Right lobe of liver (tissue), 4 donors: ENCODE measurements at regions not wholly inside any gene's neighbourhood (a gene's known extent, or its start where the extent isn't known, plus 50 kb on each side); places are given as distances from the start of the nearest gene placed in this dataset.

ENCODE experiments used
- POLR2A ChIP-seq: fragments of 450-650 bp; IDR thresholded peaks from one replicate; pipeline ENCODE4 v1.6.1; 2017; ENCODE audit warnings: antibody characterized with exemption, mild to moderate bottlenecking
- TF ChIP-seq, protein P1 (sequence below), 4 donors: fragments of 200-600 bp in 3 of 4; fragments of 450-650 bp in 1 of 4; IDR thresholded peaks; one replicate each; pipeline versions ENCODE4 v1.5.1 to v1.8.0; 2016 to 2022; ENCODE audit warnings: antibody characterized with exemption in 4 of 4, mild to moderate bottlenecking in 2 of 4
- donor health status: DM: no; HTN: no; CAD: no.
- donor health status: DM: no; HTN: no; CAD: no.
- donor health status: DM: no; HTN: yes; CAD: no.

- TF ChIP-seq, protein P1, sequence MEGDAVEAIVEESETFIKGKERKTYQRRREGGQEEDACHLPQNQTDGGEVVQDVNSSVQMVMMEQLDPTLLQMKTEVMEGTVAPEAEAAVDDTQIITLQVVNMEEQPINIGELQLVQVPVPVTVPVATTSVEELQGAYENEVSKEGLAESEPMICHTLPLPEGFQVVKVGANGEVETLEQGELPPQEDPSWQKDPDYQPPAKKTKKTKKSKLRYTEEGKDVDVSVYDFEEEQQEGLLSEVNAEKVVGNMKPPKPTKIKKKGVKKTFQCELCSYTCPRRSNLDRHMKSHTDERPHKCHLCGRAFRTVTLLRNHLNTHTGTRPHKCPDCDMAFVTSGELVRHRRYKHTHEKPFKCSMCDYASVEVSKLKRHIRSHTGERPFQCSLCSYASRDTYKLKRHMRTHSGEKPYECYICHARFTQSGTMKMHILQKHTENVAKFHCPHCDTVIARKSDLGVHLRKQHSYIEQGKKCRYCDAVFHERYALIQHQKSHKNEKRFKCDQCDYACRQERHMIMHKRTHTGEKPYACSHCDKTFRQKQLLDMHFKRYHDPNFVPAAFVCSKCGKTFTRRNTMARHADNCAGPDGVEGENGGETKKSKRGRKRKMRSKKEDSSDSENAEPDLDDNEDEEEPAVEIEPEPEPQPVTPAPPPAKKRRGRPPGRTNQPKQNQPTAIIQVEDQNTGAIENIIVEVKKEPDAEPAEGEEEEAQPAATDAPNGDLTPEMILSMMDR (IDR thresholded peaks at IDR 0.05) = no peak
- TF ChIP-seq POLR2A = no peak
These were observed 50.9 kb upstream of the RGPD4 start for GRCh38 chr2:107775791-107776190.
